HepG2 (cell line): ENCODE measurements at regions not wholly inside any gene's neighbourhood (a gene's known extent, or its start where the extent isn't known, plus 50 kb on each side); places are given as distances from the start of the nearest gene placed in this dataset.

ENCODE experiments used
- ATAC-seq: fragments of 200-7000 bp; cut with Tn5 transposase; 3 replicates; pipeline ENCODE4 v1.9.1; 2020; ENCODE audit warnings: mild to moderate bottlenecking, moderate library complexity
- BruUV-seq: library from RNA; stranded (reverse); fragments of 400-500 nt; replicated peaks from 2 replicates; lab custom pipeline; 2021; lab: Mats Ljungman, UMichigan
- CTCF ChIA-PET: fragments of 300-600 bp; formaldehyde crosslinking; extraction: SDS; loops from one replicate; lab custom pipeline; 2021; ENCODE audit warnings: low total read pairs, inconsistent platforms, low intra/inter-chr PET ratio; lab: Yijun Ruan, JAX
- POLR2A ChIA-PET: fragments of 350-600 bp; sonication (Branson Sonifier 250); formaldehyde crosslinking; loops from one replicate; lab custom pipeline; 2020; ENCODE audit warnings: antibody characterized with exemption, inconsistent platforms; lab: Yijun Ruan, JAX
- DNase-seq: peaks from one replicate; pipeline ENCODE4 v3.0.0-alpha.2; 2015; ENCODE audit warnings: low spot score
- FAIRE-seq: peaks from 3 replicates; lab custom pipeline; 2011; peaks lifted over from hg19 to GRCh38; lab: Jason Lieb, UNC
- H2AFZ ChIP-seq: one replicate; pipeline ENCODE4 v1.6.1; 2011; ENCODE audit warnings: low read length, inconsistent platforms
- H3K27ac ChIP-seq: fragments of 300-600 bp; 3 replicates; pipeline ENCODE4 v1.8.0; 2011; ENCODE audit warnings: mixed run types, mild to moderate bottlenecking, mixed read lengths, low read length, inconsistent platforms; ENCODE audit not compliant: insufficient read depth; ENCODE audit errors: extremely low read length
- H3K27me3 ChIP-seq, 2 experiments: fragments of 200-600 bp in 1 of 2; 2 replicates in 1 of 2; 3 replicates in 1 of 2; pipeline versions ENCODE4 v1.6.0 to v1.8.0; 2011; ENCODE audit warnings: low read length in 2 of 2, mild to moderate bottlenecking in 2 of 2, moderate library complexity in 2 of 2, inconsistent platforms in 1 of 2; ENCODE audit not compliant: insufficient read depth in 2 of 2, control insufficient read depth in 1 of 2
- H3K36me3 ChIP-seq, 2 experiments: fragments of 200-600 bp in 1 of 2; replicated peaks in 1 of 2; 2 replicates in 1 of 2; 3 replicates in 1 of 2; pipeline versions ENCODE4 v1.5.1 to v1.8.0; 2011; ENCODE audit warnings: low read length in 2 of 2, inconsistent platforms in 1 of 2; ENCODE audit not compliant: insufficient read depth in 2 of 2, control insufficient read depth in 1 of 2
- H3K4me1 ChIP-seq: 2 replicates; pipeline ENCODE4 v1.5.1; 2012; ENCODE audit warnings: low read length, inconsistent platforms; ENCODE audit not compliant: insufficient read depth
- H3K4me2 ChIP-seq: 2 replicates; pipeline ENCODE4 v1.6.0; 2011; ENCODE audit warnings: low read depth, low read length, inconsistent platforms
- H3K4me3 ChIP-seq, 3 experiments: fragments of 200-600 bp in 1 of 3; sonication (generic), shearing (Covaris generic) in 1 of 3; replicated peaks in 1 of 3; 2 replicates each; pipeline ENCODE4 v1.5.1; 2011 to 2016; ENCODE audit warnings: low read length in 3 of 3, inconsistent platforms in 2 of 3, low read depth in 2 of 3, mild to moderate bottlenecking in 2 of 3, control low read depth in 1 of 3, mixed read lengths in 1 of 3; ENCODE audit not compliant: insufficient read depth in 1 of 3
- H3K79me2 ChIP-seq: one replicate; pipeline ENCODE4 v1.6.1; 2011; ENCODE audit warnings: low read length, inconsistent platforms; ENCODE audit not compliant: insufficient read depth
- H3K9ac ChIP-seq: 2 replicates; pipeline ENCODE4 v1.6.0; 2011; ENCODE audit warnings: mild to moderate bottlenecking, low read depth, low read length, inconsistent platforms; ENCODE audit not compliant: insufficient read depth
- H3K9me3 ChIP-seq: 2 replicates; pipeline ENCODE4 v1.5.1; 2012; ENCODE audit warnings: mild to moderate bottlenecking, low read length
- H4K20me1 ChIP-seq: 2 replicates; pipeline ENCODE4 v1.6.0; 2011; ENCODE audit warnings: inconsistent platforms, mild to moderate bottlenecking, low read length, moderate library complexity; ENCODE audit not compliant: insufficient read depth
- AGO1 ChIP-seq: fragments of 200-400 bp; formaldehyde crosslinking; IDR thresholded peaks from 2 replicates; pipeline ENCODE4 v1.6.1; 2017; ENCODE audit warnings: mild to moderate bottlenecking, low read depth, low read length, moderate library complexity; ENCODE audit not compliant: poor library complexity, severe bottlenecking
- CAMTA2 ChIP-seq: sonication (generic); formaldehyde crosslinking; IDR thresholded peaks from 2 replicates; pipeline ENCODE4 v1.4.0; 2020; ENCODE audit warnings: mild to moderate bottlenecking, missing genetic modification reagents, borderline replicate concordance
- HOXA7 ChIP-seq: sonication (generic); formaldehyde crosslinking; IDR thresholded peaks from 2 replicates; pipeline ENCODE4 v1.8.1; 2022; ENCODE audit warnings: mild to moderate bottlenecking, missing genetic modification reagents, moderate library complexity
- SMARCE1 ChIP-seq: fragments of 450-650 bp; IDR thresholded peaks from 2 replicates; pipeline ENCODE4 v1.6.1; 2017; ENCODE audit warnings: borderline replicate concordance
- SP2 ChIP-seq: sonication (generic); formaldehyde crosslinking; IDR thresholded peaks from 2 replicates; pipeline ENCODE4 v1.5.1; 2020; ENCODE audit warnings: mild to moderate bottlenecking, missing genetic modification reagents
- WGBS: methylation state at CpG from one replicate; pipeline ENCODE4 v1.1.6; 2017; ENCODE audit warnings: low lambda C conversion rate; 5-methylcytosine and 5-hydroxymethylcytosine counted together
- in situ Hi-C: cut with HindIII; loops from 2 replicates; pipeline ENCODE4 v1.10.0; 2017; ENCODE audit warnings: low pct_unique_long_range_greater_than_20kb; ENCODE audit not compliant: extremely low pct_ligation_motif_present
- intact Hi-C: fragments of 100-400 bp; cut with micrococcal nuclease; formaldehyde crosslinking; loops from one replicate; pipeline ENCODE4 v1.10.0; 2022; ENCODE audit not compliant: unreplicated experiment
- TF ChIP-seq, protein P1 (sequence below): sonication (generic); formaldehyde crosslinking; IDR thresholded peaks from 2 replicates; pipeline ENCODE4 v1.5.0; 2020; ENCODE audit warnings: mild to moderate bottlenecking, missing genetic modification reagents, borderline replicate concordance

DNA sequence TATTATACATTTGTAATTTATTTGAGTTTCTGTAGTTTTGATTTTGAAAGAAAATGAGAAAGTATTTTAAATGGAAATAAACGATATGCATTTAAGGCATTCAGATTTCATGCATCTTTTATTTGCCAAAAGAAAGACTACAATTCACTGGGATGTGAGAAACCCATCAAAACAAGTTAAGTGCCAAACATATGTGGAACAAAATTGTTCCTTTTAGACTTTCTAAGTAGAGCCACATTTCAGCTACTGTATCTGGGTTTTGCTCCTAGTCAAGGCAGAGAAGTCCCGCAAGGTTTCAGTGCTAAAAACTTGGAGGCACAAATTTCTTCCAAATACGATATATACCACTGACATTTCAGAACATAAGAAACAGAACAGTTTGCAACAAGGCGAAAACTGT lies 1191.9 kb downstream of the SLITRK5 start (continued):
- TF ChIP-seq, protein P1, sequence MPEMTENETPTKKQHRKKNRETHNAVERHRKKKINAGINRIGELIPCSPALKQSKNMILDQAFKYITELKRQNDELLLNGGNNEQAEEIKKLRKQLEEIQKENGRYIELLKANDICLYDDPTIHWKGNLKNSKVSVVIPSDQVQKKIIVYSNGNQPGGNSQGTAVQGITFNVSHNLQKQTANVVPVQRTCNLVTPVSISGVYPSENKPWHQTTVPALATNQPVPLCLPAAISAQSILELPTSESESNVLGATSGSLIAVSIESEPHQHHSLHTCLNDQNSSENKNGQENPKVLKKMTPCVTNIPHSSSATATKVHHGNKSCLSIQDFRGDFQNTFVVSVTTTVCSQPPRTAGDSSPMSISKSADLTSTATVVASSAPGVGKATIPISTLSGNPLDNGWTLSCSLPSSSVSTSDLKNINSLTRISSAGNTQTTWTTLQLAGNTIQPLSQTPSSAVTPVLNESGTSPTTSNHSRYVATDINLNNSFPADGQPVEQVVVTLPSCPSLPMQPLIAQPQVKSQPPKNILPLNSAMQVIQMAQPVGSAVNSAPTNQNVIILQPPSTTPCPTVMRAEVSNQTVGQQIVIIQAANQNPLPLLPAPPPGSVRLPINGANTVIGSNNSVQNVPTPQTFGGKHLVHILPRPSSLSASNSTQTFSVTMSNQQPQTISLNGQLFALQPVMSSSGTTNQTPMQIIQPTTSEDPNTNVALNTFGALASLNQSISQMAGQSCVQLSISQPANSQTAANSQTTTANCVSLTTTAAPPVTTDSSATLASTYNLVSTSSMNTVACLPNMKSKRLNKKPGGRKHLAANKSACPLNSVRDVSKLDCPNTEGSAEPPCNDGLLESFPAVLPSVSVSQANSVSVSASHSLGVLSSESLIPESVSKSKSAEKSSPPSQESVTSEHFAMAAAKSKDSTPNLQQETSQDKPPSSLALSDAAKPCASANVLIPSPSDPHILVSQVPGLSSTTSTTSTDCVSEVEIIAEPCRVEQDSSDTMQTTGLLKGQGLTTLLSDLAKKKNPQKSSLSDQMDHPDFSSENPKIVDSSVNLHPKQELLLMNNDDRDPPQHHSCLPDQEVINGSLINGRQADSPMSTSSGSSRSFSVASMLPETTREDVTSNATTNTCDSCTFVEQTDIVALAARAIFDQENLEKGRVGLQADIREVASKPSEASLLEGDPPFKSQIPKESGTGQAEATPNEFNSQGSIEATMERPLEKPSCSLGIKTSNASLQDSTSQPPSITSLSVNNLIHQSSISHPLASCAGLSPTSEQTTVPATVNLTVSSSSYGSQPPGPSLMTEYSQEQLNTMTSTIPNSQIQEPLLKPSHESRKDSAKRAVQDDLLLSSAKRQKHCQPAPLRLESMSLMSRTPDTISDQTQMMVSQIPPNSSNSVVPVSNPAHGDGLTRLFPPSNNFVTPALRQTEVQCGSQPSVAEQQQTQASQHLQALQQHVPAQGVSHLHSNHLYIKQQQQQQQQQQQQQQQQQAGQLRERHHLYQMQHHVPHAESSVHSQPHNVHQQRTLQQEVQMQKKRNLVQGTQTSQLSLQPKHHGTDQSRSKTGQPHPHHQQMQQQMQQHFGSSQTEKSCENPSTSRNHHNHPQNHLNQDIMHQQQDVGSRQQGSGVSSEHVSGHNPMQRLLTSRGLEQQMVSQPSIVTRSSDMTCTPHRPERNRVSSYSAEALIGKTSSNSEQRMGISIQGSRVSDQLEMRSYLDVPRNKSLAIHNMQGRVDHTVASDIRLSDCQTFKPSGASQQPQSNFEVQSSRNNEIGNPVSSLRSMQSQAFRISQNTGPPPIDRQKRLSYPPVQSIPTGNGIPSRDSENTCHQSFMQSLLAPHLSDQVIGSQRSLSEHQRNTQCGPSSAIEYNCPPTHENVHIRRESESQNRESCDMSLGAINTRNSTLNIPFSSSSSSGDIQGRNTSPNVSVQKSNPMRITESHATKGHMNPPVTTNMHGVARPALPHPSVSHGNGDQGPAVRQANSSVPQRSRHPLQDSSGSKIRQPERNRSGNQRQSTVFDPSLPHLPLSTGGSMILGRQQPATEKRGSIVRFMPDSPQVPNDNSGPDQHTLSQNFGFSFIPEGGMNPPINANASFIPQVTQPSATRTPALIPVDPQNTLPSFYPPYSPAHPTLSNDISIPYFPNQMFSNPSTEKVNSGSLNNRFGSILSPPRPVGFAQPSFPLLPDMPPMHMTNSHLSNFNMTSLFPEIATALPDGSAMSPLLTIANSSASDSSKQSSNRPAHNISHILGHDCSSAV = no peak
- TF ChIP-seq HOXA7 (CRISPR knock-in tag) (no peak), AGO1 (no peak)

DNA sequence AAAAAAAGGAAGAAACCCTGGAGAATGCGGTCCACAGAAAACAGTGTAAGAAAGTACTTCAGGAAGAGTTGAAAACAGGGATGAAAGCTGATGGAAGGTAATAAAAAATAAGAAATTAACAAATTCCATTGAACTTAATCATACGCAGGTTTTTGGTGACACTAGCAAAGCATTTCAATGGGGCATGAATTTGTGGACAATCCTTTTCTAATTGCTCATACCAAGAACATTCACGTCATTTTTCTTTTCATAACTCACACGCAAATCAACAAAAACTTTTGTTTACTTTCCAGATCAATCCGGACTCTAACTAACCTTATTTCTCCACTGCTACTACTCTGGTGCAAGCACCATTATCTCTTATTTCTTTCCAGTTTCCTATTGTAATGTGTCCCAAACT lies 1195.0 kb downstream of the SLITRK5 start:
- Histone ChIP-seq H3K27me3 (no peaks in the 10 kb centered on the region), H2AFZ (no peak overlapping the region), H4K20me1 (no peaks in the 10 kb centered on the region), H3K9ac (no peak overlapping the region), H3K36me3 (no peaks in the 10 kb centered on the region), H3K4me1 (no peaks in the 10 kb centered on the region), H3K9me3 (no peaks in the 10 kb centered on the region), H3K4me2 (no peak overlapping the region), H3K4me3 (no peak overlapping the region), H3K27ac (no peak overlapping the region), H3K79me2 (no peaks in the 10 kb centered on the region)
- DNase-seq (no peak), ATAC-seq (no peak), FAIRE-seq (no peak)
- TF ChIP-seq CAMTA2 (CRISPR knock-in tag) (no peak), SMARCE1 (no peak), SP2 (no peak)
- ChIA-PET CTCF (no interaction called here), POLR2A (no interaction called here)
- 5% methylated on average over 5 of the region's 5 CpGs for WGBS
- intact Hi-C loops (no loop called here), in situ Hi-C loops (no loop called here)
- BruUV-seq = no TSS peak
